GM12878 (cell line): ENCODE measurements at regions not wholly inside any gene's neighbourhood (a gene's known extent, or its start where the extent isn't known, plus 50 kb on each side); places are given as distances from the start of the nearest gene placed in this dataset.

Experiments used
- ATAC-seq: fragments of 200-7000 bp; cut with Tn5 transposase; 3 replicates; pipeline ENCODE4 v1.9.1; 2020; ENCODE audit warnings: mild to moderate bottlenecking, moderate library complexity
- BruUV-seq: library from RNA; stranded (reverse); fragments of 400-500 nt; replicated peaks from 2 replicates; lab custom pipeline; 2021; lab: Mats Ljungman, UMichigan
- CTCF ChIA-PET: fragments of 300-600 bp; sonication (Branson Sonifier 250); formaldehyde crosslinking; extraction: SDS; loops from one replicate; lab custom pipeline; 2021; ENCODE audit warnings: inconsistent platforms; lab: Yijun Ruan, JAX
- POLR2A ChIA-PET: fragments of 350-600 bp; formaldehyde crosslinking; extraction: SDS; loops from one replicate; lab custom pipeline; 2021; ENCODE audit warnings: inconsistent platforms; lab: Charles Lee
- RAD21 ChIA-PET: fragments of 300-600 bp; sonication (Branson Sonifier 250); formaldehyde crosslinking; loops from one replicate; lab custom pipeline; 2023; ENCODE audit warnings: antibody characterized with exemption; ENCODE audit not compliant: unreplicated experiment; lab: Charles Lee
- SMC1A ChIA-PET: fragments of 300-600 bp; sonication (Branson Sonifier 250); formaldehyde crosslinking; loops from one replicate; lab custom pipeline; 2023; ENCODE audit not compliant: unreplicated experiment, uncharacterized antibody; lab: Charles Lee
- DNase-seq: peaks from one replicate; pipeline ENCODE4 v3.0.0-alpha.2; 2011; ENCODE audit warnings: low read depth, low spot score
- FAIRE-seq: peaks from 3 replicates; lab custom pipeline; 2011; peaks lifted over from hg19 to GRCh38; lab: Jason Lieb, UNC
- H2AFZ ChIP-seq: 2 replicates; pipeline ENCODE4 v1.6.0; 2011; ENCODE audit warnings: low read depth, low read length, control low read depth; ENCODE audit not compliant: control insufficient read depth
- H3K27ac ChIP-seq: 2 replicates; pipeline ENCODE4 v1.5.1; 2011; ENCODE audit warnings: control low read depth; ENCODE audit not compliant: control insufficient read depth, insufficient read depth
- H3K27me3 ChIP-seq, 2 experiments: replicated peaks in 1 of 2; 2 replicates each; pipeline versions ENCODE4 v1.6.0 to v1.6.1; 2011; ENCODE audit warnings: low read length in 1 of 2; ENCODE audit not compliant: control insufficient read depth in 2 of 2, insufficient read depth in 2 of 2
- H3K36me3 ChIP-seq, 2 experiments: 2 replicates each; pipeline ENCODE4 v1.5.1; 2011; ENCODE audit warnings: low read length in 1 of 2; ENCODE audit not compliant: control insufficient read depth in 2 of 2, insufficient read depth in 2 of 2
- H3K4me1 ChIP-seq: 2 replicates; pipeline ENCODE4 v1.6.1; 2011; ENCODE audit warnings: mild to moderate bottlenecking, low read length, moderate library complexity, mixed read lengths; ENCODE audit not compliant: control insufficient read depth, insufficient read depth
- H3K4me2 ChIP-seq: 2 replicates; pipeline ENCODE4 v1.6.0; 2011; ENCODE audit warnings: control low read depth; ENCODE audit not compliant: control insufficient read depth, insufficient read depth
- H3K4me3 ChIP-seq: fragments of 200-600 bp; sonication (generic); 2 replicates; pipeline ENCODE4 v1.5.1; 2016
- H3K79me2 ChIP-seq: 2 replicates; pipeline ENCODE4 v1.6.0; 2011; ENCODE audit warnings: low read length; ENCODE audit not compliant: control insufficient read depth, insufficient read depth
- H3K9ac ChIP-seq: 2 replicates; pipeline ENCODE4 v1.8.0; 2011; ENCODE audit warnings: low read length, control low read depth, mixed read lengths; ENCODE audit not compliant: control insufficient read depth, insufficient read depth
- H3K9me3 ChIP-seq: replicated peaks from 3 replicates; pipeline ENCODE4 v1.5.1; 2011; ENCODE audit warnings: mild to moderate bottlenecking, low read length; ENCODE audit not compliant: control insufficient read depth, insufficient read depth
- H4K20me1 ChIP-seq: 2 replicates; pipeline ENCODE4 v1.6.0; 2011; ENCODE audit not compliant: control insufficient read depth, insufficient read depth
- CTCF ChIP-seq, 3 experiments: IDR thresholded peaks in 2 of 3; conservative IDR thresholded peaks in 1 of 3; 2 replicates each; pipeline ENCODE4 v1.5.1; 2011; ENCODE audit warnings: low read depth in 3 of 3, low read length in 3 of 3, mild to moderate bottlenecking in 3 of 3, control low read depth in 2 of 3, moderate library complexity in 2 of 3, inconsistent platforms in 1 of 3, mixed read lengths in 1 of 3; ENCODE audit not compliant: control insufficient read depth in 2 of 3, insufficient read depth in 1 of 3; ENCODE audit errors: extremely low read depth in 1 of 3
- IKZF2 ChIP-seq, 2 experiments: fragments of 450-650 bp; IDR thresholded peaks; 2 replicates each; pipeline ENCODE4 v1.6.1; 2017; ENCODE audit warnings: mild to moderate bottlenecking in 2 of 2, moderate library complexity in 2 of 2
- NFIC ChIP-seq: IDR thresholded peaks from 2 replicates; pipeline ENCODE4 v1.6.1; 2012; ENCODE audit warnings: low read depth, mild to moderate bottlenecking, inconsistent platforms, low read length, moderate library complexity
- RELB ChIP-seq: fragments of 450-650 bp; IDR thresholded peaks from 2 replicates; pipeline ENCODE4 v1.6.1; 2017; ENCODE audit warnings: low read depth, mild to moderate bottlenecking, moderate library complexity
- TCF7 ChIP-seq: IDR thresholded peaks from 2 replicates; pipeline ENCODE4 v1.6.1; 2014; ENCODE audit warnings: antibody characterized with exemption, borderline replicate concordance
- WRNIP1 ChIP-seq: IDR thresholded peaks from 2 replicates; pipeline ENCODE4 v1.6.1; 2011; ENCODE audit warnings: low read depth, low read length, improper control_type of control experiment, borderline replicate concordance
- ZBED1 ChIP-seq: IDR thresholded peaks from 2 replicates; pipeline ENCODE4 v1.6.1; 2016; ENCODE audit warnings: borderline replicate concordance
- WGBS: methylation state at CpG from one replicate; pipeline ENCODE4 v1.1.6; 2016; ENCODE audit warnings: low lambda C conversion rate; ENCODE audit not compliant: insufficient replicate concordance, insufficient coverage; ENCODE audit errors: missing lambda C conversion rate; 5-methylcytosine and 5-hydroxymethylcytosine counted together
- in situ Hi-C: fragments of 300-500 bp; cut with MboI; formaldehyde crosslinking; loops from 9 replicates; pipeline ENCODE4 v1.14.3; 2018; ENCODE audit warnings: mixed read lengths
- intact Hi-C: fragments of 100-400 bp; cut with micrococcal nuclease; formaldehyde crosslinking; loops from one replicate; pipeline ENCODE4 v1.14.2; 2022; ENCODE audit not compliant: unreplicated experiment

DNA sequence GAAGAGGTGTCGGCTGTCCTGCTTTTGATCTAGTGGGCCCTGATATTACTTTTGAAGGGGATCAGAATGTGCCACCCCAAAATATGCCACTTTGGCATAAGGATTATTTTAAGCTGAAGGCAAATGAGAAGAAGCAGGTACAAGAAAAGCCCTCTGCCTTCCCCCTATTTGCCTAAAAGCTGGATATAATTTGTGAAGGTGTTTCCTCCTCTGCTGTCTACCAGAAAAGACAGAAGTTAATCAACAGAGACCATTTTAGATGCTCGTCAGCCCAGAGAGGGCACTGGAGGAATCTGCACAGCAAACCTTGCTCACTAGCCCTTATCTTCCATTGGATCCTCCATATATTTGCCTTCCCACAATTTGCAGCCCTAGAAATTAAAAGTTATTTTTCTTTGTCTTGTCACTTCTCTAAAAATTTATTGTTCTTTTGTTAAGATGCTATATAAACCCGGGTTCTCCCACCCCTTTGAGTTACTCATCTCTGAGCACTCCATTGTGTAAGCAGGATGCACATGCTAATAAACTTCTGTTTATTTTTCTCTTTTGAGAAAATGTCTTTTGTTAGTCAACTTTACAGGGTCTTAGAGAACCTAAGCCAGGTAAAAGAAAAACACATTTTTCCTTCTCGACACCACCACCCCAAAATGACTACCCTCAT lies 163.2 kb upstream of the SLC1A4 start:
- Histone ChIP-seq H2AFZ (no peak overlapping the region), H3K4me2 (no peak overlapping the region), H4K20me1 (no peaks in the 10 kb centered on the region), H3K79me2 (no peaks in the 10 kb centered on the region), H3K4me3 (no peak overlapping the region), H3K36me3 (no peaks in the 10 kb centered on the region), H3K27me3 (no peaks in the 10 kb centered on the region), H3K27ac (no peak overlapping the region), H3K4me1 (peaks cover 6% of the 10 kb centered on the region), H3K9me3 (0 out of 3 replicates have a peak, but pooled peaks cover 2% of the 10 kb centered on the region), H3K9ac (no peak overlapping the region)
- ChIA-PET POLR2A (no interaction called here), CTCF (no interaction called here), SMC1A (interaction anchor here (1.3 to 1.8 kb wide), 3 partner anchors 9 to 75 kb away, joined by 3 to 4 read pairs (median 4); no protein-coding TSS in a partner anchor), RAD21 (no interaction called here)
- 54% methylated on average over 4 of the region's 4 CpGs for WGBS
- no peak for DNase-seq
- FAIRE-seq: no peak
- intact Hi-C loops: no loop called here
- no peak for TF ChIP-seq ZBED1
- no peak for TF ChIP-seq TCF7
- no peak for TF ChIP-seq NFIC
- in situ Hi-C loops: no loop called here
- ATAC-seq: no peak
- BruUV-seq: no TSS peak

DNA sequence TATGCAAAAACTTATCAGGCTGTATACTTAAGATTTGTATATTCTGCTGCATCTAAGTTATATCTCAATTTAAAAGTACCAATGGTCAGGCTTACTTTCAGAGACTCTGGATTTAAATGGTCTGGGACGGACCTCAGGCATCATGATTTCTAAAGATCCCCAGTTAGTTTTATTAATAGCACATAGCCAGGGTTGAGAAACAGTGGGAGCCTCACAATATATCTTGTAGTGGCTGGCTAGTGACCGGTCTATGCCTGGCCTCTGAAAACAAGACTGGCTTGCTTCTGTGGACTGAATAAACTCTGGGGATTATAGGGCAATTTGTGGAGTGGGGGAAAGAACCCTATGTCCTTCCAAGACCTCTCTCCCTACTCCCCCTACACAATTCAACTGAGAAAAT lies 162.5 kb upstream of the SLC1A4 start:
- intact Hi-C loops: no loop called here
- FAIRE-seq: no peak
- RAD21 ChIA-PET: interaction anchor here (1.1 to 7.8 kb wide), 2 partner anchors 99 to 176 kb away, joined by 5 to 65 read pairs; partner anchors contain the start of gene SERTAD2

More for the DNA sequence above, 162.5 kb upstream of the SLC1A4 start:
- Histone ChIP-seq H3K4me1 (peaks cover 13% of the 10 kb centered on the region), H4K20me1 (no peaks in the 10 kb centered on the region), H3K9ac (no peak overlapping the region), H3K79me2 (no peaks in the 10 kb centered on the region), H3K4me2 (no peak overlapping the region), H3K4me3 (no peak overlapping the region), H2AFZ (no peak overlapping the region), H3K27me3 (no peaks in the 10 kb centered on the region), H3K9me3 (peaks cover 2% of the 10 kb centered on the region; the same call in 1 of the 3 replicates), H3K27ac (no peak overlapping the region), H3K36me3 (no peaks in the 10 kb centered on the region)
- SMC1A ChIA-PET: interaction anchor here (1.2 to 1.8 kb wide), 5 partner anchors 10 to 192 kb away, joined by 3 to 4 read pairs (median 3); no protein-coding TSS in a partner anchor
- no TSS peak for BruUV-seq
- no peak for TF ChIP-seq IKZF2 (IDR thresholded peaks at IDR 0.05)
- no peak for TF ChIP-seq WRNIP1
- TF ChIP-seq CTCF (IDR thresholded peaks at IDR 0.05 in 2 of 3, conservative IDR thresholded peaks at IDR 0.05 in 1 of 3; ENCODE audit: control insufficient read depth in 2 of 3, extremely low read depth in 1 of 3, insufficient read depth in 1 of 3, low read depth in 3 of 3, low read length in 3 of 3): no peak
- TF ChIP-seq RELB: no peak
- DNase-seq (no peak), ATAC-seq (no peak)
- POLR2A ChIA-PET: no interaction called here
- in situ Hi-C loops: no loop called here
- WGBS: 78% methylated on average over 2 of the region's 2 CpGs
- CTCF ChIA-PET: interaction anchor here (0.9 to 1.1 kb wide), 2 partner anchors 55 to 92 kb away, joined by 3 read pairs; no protein-coding TSS in a partner anchor
